Small intestine (tissue), 7 donors: ENCODE measurements at regions not wholly inside any gene's neighbourhood (a gene's known extent, or its start where the extent isn't known, plus 50 kb on each side); places are given as distances from the start of the nearest gene placed in this dataset.
"Not testable (repeated sequence)": the region's sequence is repeated elsewhere in the genome, so short reads cannot be mapped to it uniquely, and the experiment has no call there.

Experiments used
- DNase-seq, 2 donors: peaks; one replicate each; pipeline versions ENCODE4 v3.0.0 to v3.0.0-alpha.2; 2013
- FAIRE-seq: peaks from 2 replicates; lab custom pipeline; 2012; peaks lifted over from hg19 to GRCh38; lab: Jason Lieb, UNC
- H3K27ac ChIP-seq, 3 donors: one replicate each; pipeline ENCODE4 v1.5.1; 2013; ENCODE audit warnings: low read length in 2 of 3, mild to moderate bottlenecking in 2 of 3, control low read depth in 1 of 3, inconsistent platforms in 1 of 3, low read depth in 1 of 3, moderate library complexity in 1 of 3
- H3K27me3 ChIP-seq, 3 donors: one replicate each; pipeline ENCODE4 v1.6.1; 2013; ENCODE audit warnings: low read length in 3 of 3, inconsistent platforms in 1 of 3; ENCODE audit not compliant: control insufficient read depth in 3 of 3, insufficient read depth in 3 of 3
- H3K36me3 ChIP-seq, 3 donors: one replicate each; pipeline ENCODE4 v1.6.1; 2013; ENCODE audit warnings: low read length in 3 of 3, inconsistent platforms in 1 of 3, low read depth in 1 of 3, mild to moderate bottlenecking in 1 of 3, moderate library complexity in 1 of 3; ENCODE audit not compliant: control insufficient read depth in 3 of 3, insufficient read depth in 2 of 3
- H3K4me1 ChIP-seq, 3 donors: one replicate each; pipeline ENCODE4 v1.6.1; 2013; ENCODE audit warnings: low read length in 2 of 3, inconsistent platforms in 1 of 3, low read depth in 1 of 3, mild to moderate bottlenecking in 1 of 3, moderate library complexity in 1 of 3; ENCODE audit not compliant: control insufficient read depth in 3 of 3, insufficient read depth in 2 of 3
- H3K4me3 ChIP-seq, 3 donors: one replicate each; pipeline ENCODE4 v1.5.1; 2013; ENCODE audit warnings: low read length in 3 of 3, control low read depth in 1 of 3, inconsistent platforms in 1 of 3, low read depth in 1 of 3, mild to moderate bottlenecking in 1 of 3, moderate library complexity in 1 of 3
- H3K9me3 ChIP-seq, 2 donors: one replicate each; pipeline ENCODE4 v1.6.1; 2013; ENCODE audit warnings: low read depth in 1 of 2, low read length in 1 of 2; ENCODE audit not compliant: control insufficient read depth in 2 of 2, insufficient read depth in 1 of 2
- WGBS, 3 donors: extraction: QIAGEN DNeasy Blood & Tissue Kit; methylation state at CpG; one replicate each; pipeline ENCODE4 v1.1.7; 2013; 5-methylcytosine and 5-hydroxymethylcytosine counted together
- donor health status: healthy with polysubstance abuse.
- donor health status: control.
- donor health status: control.
- donor health status: Bipolar disorder and iron deficiency.
- donor health status: healthy.

GRCh38 chr7:89584896-89585295 lies 569.4 kb upstream of the STEAP1 start:
- Histone ChIP-seq H3K4me3 (no peak overlapping the region), H3K36me3 (no peaks in the 10 kb centered on the region), H3K4me1 (no peaks in the 10 kb centered on the region), H3K27me3 (no peaks in the 10 kb centered on the region), H3K9me3 (peaks cover 0 to 2% of the 10 kb centered on the region in 2 donors), H3K27ac (no peak overlapping the region)
- 48 to 77% (median 76%) methylated on average over 1 of the region's 1 CpG for WGBS, 3 donors
- DNase-seq (no peak), FAIRE-seq (no peak)

GRCh38 chr7:89593125-89593524 lies 561.1 kb upstream of the STEAP1 start:
- Histone ChIP-seq H3K27ac (no peak overlapping the region), H3K4me3 (no peak overlapping the region), H3K4me1 (no peaks in the 10 kb centered on the region), H3K9me3 (no peaks in the 10 kb centered on the region), H3K36me3 (no peaks in the 10 kb centered on the region), H3K27me3 (no peaks in the 10 kb centered on the region)
- FAIRE-seq: no peak
- no peak for DNase-seq
- 81 to 83% (median 83%) methylated on average over 5 of the region's 5 CpGs for WGBS, 3 donors

GRCh38 chr7:89602984-89603383 lies 551.3 kb upstream of the STEAP1 start:
- no peak for FAIRE-seq
- no peak for DNase-seq
- no peak overlapping the region for H3K27ac ChIP-seq
- H3K36me3 ChIP-seq: no peaks in the 10 kb centered on the region
- no peaks in the 10 kb centered on the region for H3K27me3 ChIP-seq
- no peaks in the 10 kb centered on the region for H3K4me1 ChIP-seq
- 38 to 72% (median 50%) methylated on average over 1 of the region's 1 CpG for WGBS, 3 donors
- peaks cover 0 to 6% of the 10 kb centered on the region in 2 donors for H3K9me3 ChIP-seq
- H3K4me3 ChIP-seq: no peak overlapping the region

- DNase-seq (no peak), FAIRE-seq (no peak)
- Histone ChIP-seq H3K27me3 (no peaks in the 10 kb centered on the region), H3K36me3 (no peaks in the 10 kb centered on the region), H3K4me3 (no peak overlapping the region), H3K4me1 (no peaks in the 10 kb centered on the region), H3K27ac (no peak overlapping the region), H3K9me3 (peaks cover 0 to 6% of the 10 kb centered on the region in 2 donors)
- 76 to 81% (median 80%) methylated on average over 3 of the region's 3 CpGs for WGBS, 3 donors
Measured at GRCh38 chr7:89605362-89605761, 548.9 kb upstream of the STEAP1 start.

GRCh38 chr7:89606511-89606910 lies 547.8 kb upstream of the STEAP1 start:
- no peaks in the 10 kb centered on the region for H3K9me3 ChIP-seq
- no peaks in the 10 kb centered on the region for H3K27me3 ChIP-seq
- 56 to 70% (median 59%) methylated on average over 3 of the region's 3 CpGs for WGBS, 3 donors
- H3K27ac ChIP-seq: no peak overlapping the region
- H3K36me3 ChIP-seq: no peaks in the 10 kb centered on the region
- FAIRE-seq (no peak), DNase-seq (no peak)
- no peak overlapping the region for H3K4me3 ChIP-seq
- H3K4me1 ChIP-seq: no peaks in the 10 kb centered on the region

- Histone ChIP-seq H3K4me3 (no peak overlapping the region), H3K27me3 (no peaks in the 10 kb centered on the region), H3K9me3 (no peaks in the 10 kb centered on the region), H3K27ac (no peak overlapping the region), H3K36me3 (no peaks in the 10 kb centered on the region), H3K4me1 (no peaks in the 10 kb centered on the region)
- DNase-seq (no peak), FAIRE-seq (no peak)
Measured at GRCh38 chr7:89607792-89608191, 546.5 kb upstream of the STEAP1 start.

- not testable (repeated sequence) for H3K4me3 ChIP-seq, H3K27me3 ChIP-seq, H3K36me3 ChIP-seq, H3K27ac ChIP-seq, FAIRE-seq, H3K9me3 ChIP-seq, DNase-seq, H3K4me1 ChIP-seq
- 82 to 87% (median 85%) methylated on average over 6 of the region's 6 CpGs for WGBS, 3 donors
Measured at GRCh38 chr7:89616829-89617228, 537.4 kb upstream of the STEAP1 start.

- no peaks in the 10 kb centered on the region for H3K27me3 ChIP-seq
- H3K4me1 ChIP-seq: peaks cover 0 to 3% (median 0%) of the 10 kb centered on the region in 3 donors
- no peaks in the 10 kb centered on the region for H3K36me3 ChIP-seq
- FAIRE-seq: no peak
- H3K9me3 ChIP-seq: no peaks in the 10 kb centered on the region
- H3K4me3 ChIP-seq: no peak overlapping the region
- WGBS, 3 donors: 17 to 39% (median 18%) methylated on average over 3 of the region's 3 CpGs
- H3K27ac ChIP-seq: no peak overlapping the region
- DNase-seq: peak in 1 of 2 donors; percentile 37
Measured at GRCh38 chr7:89618274-89618673, 536.0 kb upstream of the STEAP1 start.

- FAIRE-seq: no peak
- WGBS, 3 donors: 76 to 83% (median 82%) methylated on average over 4 of the region's 4 CpGs
- H3K4me1 ChIP-seq: peaks cover 0 to 3% (median 0%) of the 10 kb centered on the region in 3 donors
Measured at GRCh38 chr7:89621925-89622641, 532.2 kb upstream of the STEAP1 start.

More at GRCh38 chr7:89621925-89622641, 532.2 kb upstream of the STEAP1 start:
- no peaks in the 10 kb centered on the region for H3K27me3 ChIP-seq
- H3K27ac ChIP-seq: no peak overlapping the region
- H3K36me3 ChIP-seq: no peaks in the 10 kb centered on the region
- no peak for DNase-seq
- no peak overlapping the region for H3K4me3 ChIP-seq
- H3K9me3 ChIP-seq: peaks cover 0 to 10% of the 10 kb centered on the region in 2 donors
